HS-27A (cell line): ENCODE measurements at regions not wholly inside any gene's neighbourhood (a gene's known extent, or its start where the extent isn't known, plus 50 kb on each side); places are given as distances from the start of the nearest gene placed in this dataset.

Source experiments
- DNase-seq: peaks from one replicate; pipeline ENCODE4 v3.0.0-alpha.2; 2012; ENCODE audit warnings: low read depth, missing footprints

- no peak for DNase-seq
Observed at GRCh38 chr2:120567128-120567527, 168.5 kb upstream of the GLI2 start.

- DNase-seq, result no peak
Observed at GRCh38 chr2:120568089-120568974, 167.3 kb upstream of the GLI2 start.

DNA sequence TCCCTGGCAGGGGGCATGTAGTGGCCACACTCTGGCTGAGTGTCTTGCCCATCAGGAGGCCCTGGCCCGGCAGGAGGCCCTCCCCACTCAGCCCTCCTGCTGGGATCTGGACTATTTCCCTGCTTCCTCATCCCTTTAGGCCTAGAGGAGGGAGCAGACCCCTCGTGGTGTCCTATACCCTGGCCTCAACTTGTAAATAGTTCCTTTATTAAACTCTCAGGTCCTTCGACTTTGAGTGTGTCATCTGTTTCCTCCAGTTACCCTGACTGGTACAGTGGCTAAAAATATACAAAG is 166.7 kb upstream of the GLI2 start:
- no peak for DNase-seq

- DNase-seq, result no peak
Observed at GRCh38 chr2:120570001-120570400, 165.7 kb upstream of the GLI2 start.

DNA sequence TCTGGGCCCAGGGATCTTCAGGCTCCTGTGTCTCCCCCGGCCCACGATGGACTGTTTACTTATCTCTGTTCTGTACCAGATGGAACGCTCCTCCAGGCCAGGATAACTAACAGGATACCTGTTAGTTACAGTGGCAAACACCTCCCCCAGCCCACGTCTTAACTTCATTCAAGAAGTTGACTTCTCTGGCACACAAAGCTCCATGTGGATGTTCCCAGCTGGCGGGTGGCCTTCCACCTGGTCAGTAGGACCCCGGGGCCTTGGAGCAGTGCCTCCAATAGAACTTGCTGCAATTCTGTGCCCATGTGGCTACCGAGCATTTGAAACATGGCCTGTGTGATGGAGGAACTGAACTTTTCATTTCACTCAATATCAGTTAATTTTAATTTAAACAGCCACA is 165.1 kb upstream of the GLI2 start:
- DNase-seq, result no peak

DNA sequence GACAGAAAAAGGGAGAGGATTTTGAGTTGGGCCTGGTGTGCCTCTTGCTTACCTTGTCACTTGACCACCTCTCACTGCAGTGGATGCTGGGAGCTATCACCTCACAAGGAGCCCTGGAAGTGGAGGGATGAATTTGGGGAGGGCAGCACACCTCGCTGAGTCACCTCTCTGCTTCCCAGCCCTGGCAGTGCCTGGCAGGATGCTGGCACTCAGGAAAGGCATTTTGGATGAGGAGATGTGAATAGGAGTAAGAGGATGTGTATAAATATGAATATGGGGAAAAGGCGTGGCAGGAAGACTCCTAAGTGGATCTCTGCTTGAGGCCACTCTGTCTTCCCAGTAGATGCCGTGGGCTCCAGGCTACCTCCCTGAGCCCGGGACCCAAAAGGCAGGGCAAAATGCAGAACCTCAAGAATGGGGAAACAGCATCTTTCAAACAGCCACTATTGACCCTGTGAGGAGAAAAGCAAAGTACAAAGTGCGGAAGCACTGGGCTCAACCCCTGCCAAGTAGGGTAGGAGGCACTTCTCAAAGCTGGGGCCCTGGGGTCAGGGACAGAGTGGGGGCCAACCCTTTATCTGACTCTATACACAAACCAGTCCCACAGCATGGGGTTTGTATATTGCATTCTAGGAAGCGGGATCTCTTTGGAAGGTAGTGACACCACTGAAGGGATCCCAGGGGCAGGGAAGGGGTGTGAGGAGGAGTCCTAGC is 164.5 kb upstream of the GLI2 start:
- no peak for DNase-seq

DNA sequence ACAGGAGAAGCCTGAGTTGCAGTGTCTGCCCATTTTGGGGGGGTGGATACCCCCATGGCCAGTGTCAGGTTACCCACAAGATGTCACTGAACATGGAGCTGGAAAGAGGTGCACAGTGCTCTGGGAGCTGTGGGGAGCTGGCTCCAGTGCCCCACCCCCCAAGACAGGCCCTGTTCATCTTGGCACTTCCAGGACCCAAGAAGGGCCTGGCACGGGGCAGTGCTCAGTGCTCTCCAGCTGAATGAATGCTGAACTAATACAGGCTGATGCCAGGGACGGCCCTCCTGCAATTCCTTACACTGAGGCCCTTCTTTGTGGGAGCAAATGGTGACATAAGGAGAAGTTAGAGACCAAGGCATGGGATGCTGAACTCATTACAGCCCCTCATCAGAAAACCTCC is 163.4 kb upstream of the GLI2 start:
- DNase-seq, result no peak

DNA sequence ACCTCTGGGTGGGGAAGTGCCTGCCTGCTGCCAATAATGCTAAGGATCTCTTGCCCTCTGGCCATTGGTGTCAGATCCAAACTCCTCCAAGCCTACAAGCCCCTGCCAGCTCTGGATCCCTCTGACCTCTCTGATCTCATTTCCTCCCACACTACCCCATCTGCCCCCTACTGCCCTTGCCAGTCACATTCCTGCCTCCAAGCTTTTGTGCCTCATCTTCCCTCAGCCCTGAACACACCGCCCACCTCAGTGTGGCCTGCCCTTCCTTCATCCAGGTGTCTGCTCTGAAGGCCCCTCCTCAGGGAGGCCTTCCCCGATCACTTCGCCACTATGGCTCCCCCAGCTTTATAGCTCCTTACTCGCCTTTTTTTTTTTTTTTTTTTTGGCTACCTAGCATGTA is 161.0 kb upstream of the GLI2 start:
- DNase-seq, result no peak

DNA sequence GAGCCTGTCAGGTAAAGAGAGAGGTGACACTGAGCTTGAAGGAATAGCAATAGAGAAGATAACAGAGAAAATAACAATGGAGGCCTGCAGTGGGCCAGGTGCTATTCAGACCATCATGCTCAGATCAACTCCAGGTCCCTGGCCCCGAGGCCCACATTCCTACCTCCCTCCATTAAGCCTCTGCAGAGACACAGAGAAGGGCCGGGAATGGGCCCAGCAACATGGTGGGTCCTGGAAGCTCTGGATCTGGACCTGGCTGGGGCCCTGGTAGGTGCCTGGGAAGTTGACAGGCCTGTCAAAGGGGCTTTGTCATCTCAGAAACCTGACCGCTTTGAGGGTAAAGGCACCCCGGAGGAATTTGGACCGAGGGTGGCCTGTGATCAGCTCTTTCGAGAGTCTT is 159.7 kb upstream of the GLI2 start:
- DNase-seq, result no peak

GRCh38 chr2:120576509-120577474 is 158.9 kb upstream of the GLI2 start:
- DNase-seq, result no peak

GRCh38 chr2:120577721-120578295 is 157.9 kb upstream of the GLI2 start:
- no peak for DNase-seq

- DNase-seq, result no peak
Observed at GRCh38 chr2:120578576-120579352, 156.9 kb upstream of the GLI2 start.

DNA sequence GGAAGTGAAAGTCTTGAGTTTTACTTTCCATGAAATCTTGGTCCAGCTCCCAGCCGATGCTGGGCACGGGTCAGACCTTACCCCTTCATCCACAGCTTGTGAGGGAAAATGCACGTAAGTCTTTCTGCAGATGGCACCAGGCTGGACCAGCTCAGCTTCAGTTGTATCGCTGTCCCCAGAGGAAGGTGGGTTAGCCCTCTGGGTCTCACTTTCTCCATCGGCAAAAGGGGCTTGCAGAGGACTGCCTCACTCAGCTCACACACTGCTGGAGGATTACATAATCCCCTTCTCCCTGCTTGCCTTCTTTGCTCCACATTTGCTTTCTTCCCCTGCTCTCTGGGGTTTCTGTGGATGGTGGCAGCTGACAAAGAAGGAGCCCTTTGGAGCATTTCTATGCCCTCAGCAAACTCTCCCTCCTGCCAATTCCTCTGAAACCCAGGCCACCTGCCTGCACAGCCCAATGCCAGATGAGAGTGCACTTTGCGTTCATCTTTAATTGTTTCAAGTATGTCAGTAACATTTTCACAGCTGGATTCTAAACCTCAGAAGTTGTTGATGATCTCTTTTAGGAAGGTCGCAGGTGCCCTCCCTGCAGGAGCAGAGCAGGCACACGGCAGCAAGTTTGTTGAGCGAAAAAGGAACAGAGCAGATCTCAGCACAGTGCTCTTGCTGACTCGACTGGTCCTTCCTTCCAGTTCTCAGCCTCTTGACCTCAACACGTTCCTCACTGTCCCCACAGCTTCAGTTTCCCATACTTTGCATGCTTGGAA is 155.6 kb upstream of the GLI2 start:
- DNase-seq, result no peak

DNA sequence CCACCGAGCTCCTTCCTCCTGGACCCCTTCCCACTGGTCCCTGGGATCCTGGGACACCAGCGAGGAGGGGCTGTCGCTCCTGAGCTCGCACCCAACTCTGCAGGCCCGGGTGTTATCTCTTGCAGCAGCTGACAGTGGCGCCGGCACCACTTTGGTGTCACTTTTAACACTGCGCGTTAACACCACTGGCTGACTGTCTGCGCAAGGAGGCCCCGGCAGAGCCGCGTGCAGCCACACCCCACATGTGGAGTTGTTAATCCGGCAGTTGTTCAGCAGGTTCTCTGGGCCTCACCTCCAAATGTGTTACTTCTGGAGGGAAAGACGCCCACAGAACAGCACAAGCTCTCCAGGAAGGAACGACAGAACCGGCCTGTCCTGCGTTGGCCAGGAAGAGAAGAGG is 155.0 kb upstream of the GLI2 start:
- DNase-seq, result no peak

DNA sequence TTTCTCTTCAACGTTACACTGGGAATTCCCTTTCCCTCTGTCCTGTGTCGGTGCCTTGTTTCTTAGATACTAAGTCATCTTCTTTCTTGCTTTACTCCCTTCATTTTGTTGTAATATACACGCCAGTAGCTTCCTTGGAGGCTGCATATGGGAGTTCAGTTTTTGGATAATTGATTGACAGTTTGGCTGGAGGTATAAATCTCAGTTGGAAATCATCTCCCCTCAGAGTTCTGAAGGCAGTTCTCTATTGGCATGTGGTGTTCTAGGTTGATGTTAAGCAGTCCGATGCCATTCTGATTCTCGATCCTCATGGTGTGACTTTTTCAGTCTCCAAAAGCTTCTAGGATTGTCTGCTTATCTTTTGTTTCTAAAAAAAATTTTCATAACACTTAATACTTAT is 152.5 kb upstream of the GLI2 start:
- DNase-seq, result no peak

DNA sequence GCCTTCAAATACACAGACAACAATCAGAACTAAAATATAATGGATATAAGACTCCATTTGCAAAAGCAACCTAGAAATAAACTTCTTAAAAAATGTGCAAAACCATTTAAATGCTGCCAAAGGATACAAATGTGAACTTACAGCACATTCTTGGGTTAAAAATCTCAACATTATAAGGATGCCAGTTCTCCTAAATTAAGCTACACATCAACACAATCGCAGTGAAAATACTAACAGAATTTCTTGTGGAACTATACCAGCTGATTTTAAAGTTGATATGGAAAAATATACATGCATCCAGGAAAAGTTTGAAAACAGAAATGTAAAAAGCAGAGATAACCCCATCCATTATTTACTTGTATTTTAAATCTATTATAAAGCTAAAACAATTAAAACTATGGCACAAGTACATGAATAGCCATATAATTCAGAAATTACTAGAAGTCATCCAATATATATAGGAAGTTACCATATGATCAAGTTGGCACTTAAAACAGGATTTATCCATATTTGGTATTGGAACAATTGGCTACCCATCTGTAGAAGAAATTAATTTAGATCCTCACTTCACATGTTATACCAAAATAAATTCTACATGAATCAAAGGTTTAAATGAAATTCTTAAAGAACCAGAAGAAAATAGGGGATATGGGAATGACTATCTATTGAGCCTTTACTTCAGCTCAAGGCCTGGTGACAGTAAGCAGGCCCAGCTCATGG is 151.7 kb upstream of the GLI2 start:
- no peak for DNase-seq

DNA sequence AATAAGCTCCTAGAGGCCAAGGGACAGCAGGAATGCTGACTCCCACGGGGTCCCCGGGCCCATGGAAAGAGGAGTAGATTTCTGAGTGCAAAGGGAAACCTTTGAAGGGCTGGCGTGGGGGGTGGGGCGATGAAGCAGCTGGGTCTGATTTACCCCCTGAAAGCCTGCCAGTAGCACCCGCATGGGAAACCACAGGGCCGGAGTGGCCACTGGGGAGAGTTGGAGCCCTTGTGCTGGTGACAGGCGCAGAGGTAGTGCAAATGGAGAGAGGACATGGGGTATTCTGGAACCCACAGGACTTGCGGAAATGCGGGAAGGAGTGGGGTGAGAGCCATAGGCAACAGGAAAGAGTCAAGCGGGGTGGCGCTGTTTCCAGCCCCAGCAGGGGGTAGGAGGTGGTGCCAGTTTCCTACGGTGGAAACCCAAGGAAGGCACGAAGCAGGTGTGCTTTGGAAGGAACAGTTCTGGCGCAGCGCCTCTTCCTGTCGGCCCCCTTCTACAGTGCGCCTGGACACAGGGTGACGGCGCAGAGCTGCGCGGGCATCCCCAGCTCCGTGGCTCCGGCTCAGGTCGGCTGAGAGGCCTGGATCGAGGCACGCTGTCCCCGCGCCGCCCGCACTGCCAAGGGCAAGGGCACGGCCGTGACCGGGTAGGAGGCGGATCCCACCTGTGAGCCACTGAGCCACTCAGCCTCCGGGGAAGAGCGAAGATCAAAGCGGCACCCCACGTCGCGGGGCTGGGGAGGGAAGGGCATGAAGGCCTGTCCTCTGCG is 149.0 kb upstream of the GLI2 start:
- no peak for DNase-seq

- no peak for DNase-seq
Observed at GRCh38 chr2:120587279-120587996, 148.2 kb upstream of the GLI2 start.

- no peak for DNase-seq
Observed at GRCh38 chr2:120587997-120588336, 147.7 kb upstream of the GLI2 start.
